K562 (cell line): ENCODE measurements at regions not wholly inside any gene's neighbourhood (a gene's known extent, or its start where the extent isn't known, plus 50 kb on each side); places are given as distances from the start of the nearest gene placed in this dataset.

Source experiments
- BRCA1 ChIP-seq, 2 experiments: fragments of 450-650 bp in 1 of 2; sonication (generic) in 1 of 2; formaldehyde crosslinking in 1 of 2; IDR thresholded peaks; 2 replicates each; pipeline versions ENCODE4 v1.5.0 to v1.6.1; 2017 to 2020; ENCODE audit warnings: mild to moderate bottlenecking in 1 of 2, missing genetic modification reagents in 1 of 2
- GABPB2 ChIP-seq: fragments of 250-450 bp; sonication (Bioruptor Pico); conservative IDR thresholded peaks from 2 replicates; pipeline ENCODE4 v1.5.1; 2021; ENCODE audit warnings: mild to moderate bottlenecking
- ZNF121 ChIP-seq: sonication (generic); formaldehyde crosslinking; conservative IDR thresholded peaks from 2 replicates; pipeline ENCODE4 v1.8.0; 2022; ENCODE audit warnings: missing genetic modification reagents
- TF ChIP-seq, protein P1 (sequence below), 3 experiments: IDR thresholded peaks in 2 of 3; conservative IDR thresholded peaks in 1 of 3; 2 replicates each; pipeline ENCODE4 v1.5.1; 2011 to 2012; ENCODE audit warnings: low read length in 3 of 3, mild to moderate bottlenecking in 3 of 3, control low read depth in 2 of 3, improper control_type of control experiment in 1 of 3, inconsistent platforms in 1 of 3, low read depth in 1 of 3, mixed read lengths in 1 of 3, moderate library complexity in 1 of 3; ENCODE audit not compliant: insufficient read depth in 2 of 3
- TF ChIP-seq, protein P2 (sequence below): fragments of 450-650 bp; IDR thresholded peaks from 2 replicates; pipeline ENCODE4 v1.7.1; 2018; ENCODE audit warnings: mild to moderate bottlenecking, low read depth; ENCODE audit not compliant: partially characterized antibody

DNA sequence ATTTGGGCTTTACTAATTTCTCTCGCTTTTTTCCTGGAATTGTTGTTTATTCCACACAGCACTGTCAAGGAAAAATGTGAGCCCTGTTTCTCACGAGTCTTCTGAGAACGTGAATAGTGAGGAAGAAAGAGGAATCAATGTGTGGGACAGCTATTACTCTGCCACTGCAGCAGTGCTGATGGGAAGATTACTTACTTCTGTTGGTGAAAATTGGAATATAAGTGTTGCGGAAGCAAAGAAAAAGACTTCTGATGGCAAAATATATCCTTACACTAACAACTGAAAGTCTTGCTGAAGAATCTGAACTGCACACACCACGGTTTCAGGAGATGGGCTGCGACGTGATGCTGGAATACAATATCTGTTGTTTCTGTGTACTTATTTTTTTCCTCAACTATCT is 884.2 kb downstream of the AACS start:
- TF ChIP-seq, protein P1, sequence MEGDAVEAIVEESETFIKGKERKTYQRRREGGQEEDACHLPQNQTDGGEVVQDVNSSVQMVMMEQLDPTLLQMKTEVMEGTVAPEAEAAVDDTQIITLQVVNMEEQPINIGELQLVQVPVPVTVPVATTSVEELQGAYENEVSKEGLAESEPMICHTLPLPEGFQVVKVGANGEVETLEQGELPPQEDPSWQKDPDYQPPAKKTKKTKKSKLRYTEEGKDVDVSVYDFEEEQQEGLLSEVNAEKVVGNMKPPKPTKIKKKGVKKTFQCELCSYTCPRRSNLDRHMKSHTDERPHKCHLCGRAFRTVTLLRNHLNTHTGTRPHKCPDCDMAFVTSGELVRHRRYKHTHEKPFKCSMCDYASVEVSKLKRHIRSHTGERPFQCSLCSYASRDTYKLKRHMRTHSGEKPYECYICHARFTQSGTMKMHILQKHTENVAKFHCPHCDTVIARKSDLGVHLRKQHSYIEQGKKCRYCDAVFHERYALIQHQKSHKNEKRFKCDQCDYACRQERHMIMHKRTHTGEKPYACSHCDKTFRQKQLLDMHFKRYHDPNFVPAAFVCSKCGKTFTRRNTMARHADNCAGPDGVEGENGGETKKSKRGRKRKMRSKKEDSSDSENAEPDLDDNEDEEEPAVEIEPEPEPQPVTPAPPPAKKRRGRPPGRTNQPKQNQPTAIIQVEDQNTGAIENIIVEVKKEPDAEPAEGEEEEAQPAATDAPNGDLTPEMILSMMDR (IDR thresholded peaks at IDR 0.05 in 2 of 3, conservative IDR thresholded peaks at IDR 0.05 in 1 of 3; ENCODE audit: insufficient read depth in 2 of 3, low read depth in 1 of 3, low read length in 3 of 3), result no peak
- no peak for TF ChIP-seq ZNF121
- TF ChIP-seq GABPB2 (CRISPR knock-in tag), result no peak
- TF ChIP-seq BRCA1 (IDR thresholded peaks at IDR 0.05), result no peak
- TF ChIP-seq BRCA1 (CRISPR knock-in tag; IDR thresholded peaks at IDR 0.05), result no peak
- TF ChIP-seq, protein P2, sequence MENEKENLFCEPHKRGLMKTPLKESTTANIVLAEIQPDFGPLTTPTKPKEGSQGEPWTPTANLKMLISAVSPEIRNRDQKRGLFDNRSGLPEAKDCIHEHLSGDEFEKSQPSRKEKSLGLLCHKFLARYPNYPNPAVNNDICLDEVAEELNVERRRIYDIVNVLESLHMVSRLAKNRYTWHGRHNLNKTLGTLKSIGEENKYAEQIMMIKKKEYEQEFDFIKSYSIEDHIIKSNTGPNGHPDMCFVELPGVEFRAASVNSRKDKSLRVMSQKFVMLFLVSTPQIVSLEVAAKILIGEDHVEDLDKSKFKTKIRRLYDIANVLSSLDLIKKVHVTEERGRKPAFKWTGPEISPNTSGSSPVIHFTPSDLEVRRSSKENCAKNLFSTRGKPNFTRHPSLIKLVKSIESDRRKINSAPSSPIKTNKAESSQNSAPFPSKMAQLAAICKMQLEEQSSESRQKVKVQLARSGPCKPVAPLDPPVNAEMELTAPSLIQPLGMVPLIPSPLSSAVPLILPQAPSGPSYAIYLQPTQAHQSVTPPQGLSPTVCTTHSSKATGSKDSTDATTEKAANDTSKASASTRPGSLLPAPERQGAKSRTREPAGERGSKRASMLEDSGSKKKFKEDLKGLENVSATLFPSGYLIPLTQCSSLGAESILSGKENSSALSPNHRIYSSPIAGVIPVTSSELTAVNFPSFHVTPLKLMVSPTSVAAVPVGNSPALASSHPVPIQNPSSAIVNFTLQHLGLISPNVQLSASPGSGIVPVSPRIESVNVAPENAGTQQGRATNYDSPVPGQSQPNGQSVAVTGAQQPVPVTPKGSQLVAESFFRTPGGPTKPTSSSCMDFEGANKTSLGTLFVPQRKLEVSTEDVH, result no peak
